ENCODE measurements at regions not wholly inside any gene's neighbourhood (a gene's known extent, or its start where the extent isn't known, plus 50 kb on each side); places are given as distances from the start of the nearest gene placed in this dataset.

DNA sequence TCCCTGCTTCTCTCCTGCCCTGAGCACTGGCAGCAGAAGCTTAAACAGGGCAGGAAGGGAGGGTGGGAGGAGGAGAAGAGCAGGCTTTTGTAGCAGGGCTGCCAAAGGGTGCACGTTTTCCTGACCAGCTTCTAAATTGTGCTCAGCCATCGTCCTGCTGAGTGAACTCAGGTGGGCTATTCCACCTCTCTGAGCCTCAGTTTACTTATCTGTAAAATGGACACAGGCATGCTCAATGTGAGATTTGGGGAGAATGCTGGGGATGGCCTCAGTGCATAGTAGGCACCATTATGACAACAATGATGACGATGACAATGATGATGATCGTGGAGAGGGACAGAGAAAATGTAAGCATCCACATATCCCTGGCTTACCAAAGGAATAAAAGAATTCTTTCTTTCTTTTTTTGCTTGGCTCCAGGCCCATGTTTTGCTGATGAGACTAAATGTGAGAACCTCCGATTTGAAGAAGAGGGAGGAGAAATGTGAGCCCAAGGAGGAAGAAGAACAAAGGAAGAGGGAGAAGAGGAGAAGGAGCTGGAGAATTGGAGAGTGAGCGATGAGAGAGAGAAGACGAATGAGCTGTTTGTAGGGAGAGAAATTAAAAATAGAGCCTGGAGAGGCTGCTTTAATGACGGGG is 105.5 kb upstream of the MYL2 start:
- H3K4me2 ChIP-seq: no peak overlapping the region
- H3K4me1 ChIP-seq (ENCODE audit: insufficient read depth): peaks cover 5% of the 10 kb centered on the region
- Mint-ChIP-seq H3K4me3 (no peak overlapping the region; the same call in 2 of the 3 replicates), H3K27me3 (ENCODE audit: insufficient read depth, low read depth, poor library complexity) (peaks cover 18% of the 10 kb centered on the region), H3K36me3 (ENCODE audit: low read depth) (no peaks in the 10 kb centered on the region; the same call in 2 of the 3 replicates), H3K4me1 (peaks cover 20% of the 10 kb centered on the region), H3K9me3 (no peaks in the 10 kb centered on the region), H3K27ac (no peak overlapping the region)
- no peaks in the 10 kb centered on the region for H3K27me3 ChIP-seq (ENCODE audit: insufficient read depth)
- H3K4me3 ChIP-seq: no peak overlapping the region
- H2AFZ ChIP-seq: no peak overlapping the region
- no peaks in the 10 kb centered on the region for H3F3A ChIP-seq (replicated peaks; ENCODE audit: low read depth)
- no peaks in the 10 kb centered on the region for H4K20me1 ChIP-seq (replicated peaks; ENCODE audit: insufficient read depth)
- H3K79me2 ChIP-seq (replicated peaks; ENCODE audit: insufficient read depth): no peaks in the 10 kb centered on the region
- H3K27ac ChIP-seq (ENCODE audit: low read depth): no peak overlapping the region
- H3K9me2 ChIP-seq (ENCODE audit: insufficient read depth): no peaks in the 10 kb centered on the region
- H3K36me3 ChIP-seq (ENCODE audit: insufficient read depth): no peaks in the 10 kb centered on the region
- TF ChIP-seq EZH2 (IDR thresholded peaks at IDR 0.05; ENCODE audit: low read depth, unreplicated experiment) (no peak), JUNB (IDR thresholded peaks at IDR 0.05; ENCODE audit: unreplicated experiment) (no peak), NANOG (IDR thresholded peaks at IDR 0.05; ENCODE audit: borderline replicate concordance) (no peak), ZNF331 (CRISPR knock-in tag; IDR thresholded peaks at IDR 0.05; ENCODE audit: low read depth) (no peak), EZH2phosphoT487 (IDR thresholded peaks at IDR 0.05; ENCODE audit: unreplicated experiment) (no peak), CREB1 (CRISPR knock-in tag; IDR thresholded peaks at IDR 0.05; ENCODE audit: low read depth) (no peak), POLR2AphosphoS5 (IDR thresholded peaks at IDR 0.05; ENCODE audit: low read depth) (no peak), STAT1 (IDR thresholded peaks at IDR 0.05; ENCODE audit: unreplicated experiment) (no peak), ZNF114 (CRISPR knock-in tag; IDR thresholded peaks at IDR 0.05) (no peak)
- TF ChIP-seq, protein P1, sequence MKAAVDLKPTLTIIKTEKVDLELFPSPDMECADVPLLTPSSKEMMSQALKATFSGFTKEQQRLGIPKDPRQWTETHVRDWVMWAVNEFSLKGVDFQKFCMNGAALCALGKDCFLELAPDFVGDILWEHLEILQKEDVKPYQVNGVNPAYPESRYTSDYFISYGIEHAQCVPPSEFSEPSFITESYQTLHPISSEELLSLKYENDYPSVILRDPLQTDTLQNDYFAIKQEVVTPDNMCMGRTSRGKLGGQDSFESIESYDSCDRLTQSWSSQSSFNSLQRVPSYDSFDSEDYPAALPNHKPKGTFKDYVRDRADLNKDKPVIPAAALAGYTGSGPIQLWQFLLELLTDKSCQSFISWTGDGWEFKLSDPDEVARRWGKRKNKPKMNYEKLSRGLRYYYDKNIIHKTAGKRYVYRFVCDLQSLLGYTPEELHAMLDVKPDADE (IDR thresholded peaks at IDR 0.05): no peak
- TF ChIP-seq, protein P2, sequence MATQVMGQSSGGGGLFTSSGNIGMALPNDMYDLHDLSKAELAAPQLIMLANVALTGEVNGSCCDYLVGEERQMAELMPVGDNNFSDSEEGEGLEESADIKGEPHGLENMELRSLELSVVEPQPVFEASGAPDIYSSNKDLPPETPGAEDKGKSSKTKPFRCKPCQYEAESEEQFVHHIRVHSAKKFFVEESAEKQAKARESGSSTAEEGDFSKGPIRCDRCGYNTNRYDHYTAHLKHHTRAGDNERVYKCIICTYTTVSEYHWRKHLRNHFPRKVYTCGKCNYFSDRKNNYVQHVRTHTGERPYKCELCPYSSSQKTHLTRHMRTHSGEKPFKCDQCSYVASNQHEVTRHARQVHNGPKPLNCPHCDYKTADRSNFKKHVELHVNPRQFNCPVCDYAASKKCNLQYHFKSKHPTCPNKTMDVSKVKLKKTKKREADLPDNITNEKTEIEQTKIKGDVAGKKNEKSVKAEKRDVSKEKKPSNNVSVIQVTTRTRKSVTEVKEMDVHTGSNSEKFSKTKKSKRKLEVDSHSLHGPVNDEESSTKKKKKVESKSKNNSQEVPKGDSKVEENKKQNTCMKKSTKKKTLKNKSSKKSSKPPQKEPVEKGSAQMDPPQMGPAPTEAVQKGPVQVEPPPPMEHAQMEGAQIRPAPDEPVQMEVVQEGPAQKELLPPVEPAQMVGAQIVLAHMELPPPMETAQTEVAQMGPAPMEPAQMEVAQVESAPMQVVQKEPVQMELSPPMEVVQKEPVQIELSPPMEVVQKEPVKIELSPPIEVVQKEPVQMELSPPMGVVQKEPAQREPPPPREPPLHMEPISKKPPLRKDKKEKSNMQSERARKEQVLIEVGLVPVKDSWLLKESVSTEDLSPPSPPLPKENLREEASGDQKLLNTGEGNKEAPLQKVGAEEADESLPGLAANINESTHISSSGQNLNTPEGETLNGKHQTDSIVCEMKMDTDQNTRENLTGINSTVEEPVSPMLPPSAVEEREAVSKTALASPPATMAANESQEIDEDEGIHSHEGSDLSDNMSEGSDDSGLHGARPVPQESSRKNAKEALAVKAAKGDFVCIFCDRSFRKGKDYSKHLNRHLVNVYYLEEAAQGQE (IDR thresholded peaks at IDR 0.05; ENCODE audit: unreplicated experiment): no peak
- TF ChIP-seq, protein P3, sequence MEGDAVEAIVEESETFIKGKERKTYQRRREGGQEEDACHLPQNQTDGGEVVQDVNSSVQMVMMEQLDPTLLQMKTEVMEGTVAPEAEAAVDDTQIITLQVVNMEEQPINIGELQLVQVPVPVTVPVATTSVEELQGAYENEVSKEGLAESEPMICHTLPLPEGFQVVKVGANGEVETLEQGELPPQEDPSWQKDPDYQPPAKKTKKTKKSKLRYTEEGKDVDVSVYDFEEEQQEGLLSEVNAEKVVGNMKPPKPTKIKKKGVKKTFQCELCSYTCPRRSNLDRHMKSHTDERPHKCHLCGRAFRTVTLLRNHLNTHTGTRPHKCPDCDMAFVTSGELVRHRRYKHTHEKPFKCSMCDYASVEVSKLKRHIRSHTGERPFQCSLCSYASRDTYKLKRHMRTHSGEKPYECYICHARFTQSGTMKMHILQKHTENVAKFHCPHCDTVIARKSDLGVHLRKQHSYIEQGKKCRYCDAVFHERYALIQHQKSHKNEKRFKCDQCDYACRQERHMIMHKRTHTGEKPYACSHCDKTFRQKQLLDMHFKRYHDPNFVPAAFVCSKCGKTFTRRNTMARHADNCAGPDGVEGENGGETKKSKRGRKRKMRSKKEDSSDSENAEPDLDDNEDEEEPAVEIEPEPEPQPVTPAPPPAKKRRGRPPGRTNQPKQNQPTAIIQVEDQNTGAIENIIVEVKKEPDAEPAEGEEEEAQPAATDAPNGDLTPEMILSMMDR (conservative IDR thresholded peaks at IDR 0.05; ENCODE audit: low read depth in 2 of 2): no peak
- TF ChIP-seq, protein P4, sequence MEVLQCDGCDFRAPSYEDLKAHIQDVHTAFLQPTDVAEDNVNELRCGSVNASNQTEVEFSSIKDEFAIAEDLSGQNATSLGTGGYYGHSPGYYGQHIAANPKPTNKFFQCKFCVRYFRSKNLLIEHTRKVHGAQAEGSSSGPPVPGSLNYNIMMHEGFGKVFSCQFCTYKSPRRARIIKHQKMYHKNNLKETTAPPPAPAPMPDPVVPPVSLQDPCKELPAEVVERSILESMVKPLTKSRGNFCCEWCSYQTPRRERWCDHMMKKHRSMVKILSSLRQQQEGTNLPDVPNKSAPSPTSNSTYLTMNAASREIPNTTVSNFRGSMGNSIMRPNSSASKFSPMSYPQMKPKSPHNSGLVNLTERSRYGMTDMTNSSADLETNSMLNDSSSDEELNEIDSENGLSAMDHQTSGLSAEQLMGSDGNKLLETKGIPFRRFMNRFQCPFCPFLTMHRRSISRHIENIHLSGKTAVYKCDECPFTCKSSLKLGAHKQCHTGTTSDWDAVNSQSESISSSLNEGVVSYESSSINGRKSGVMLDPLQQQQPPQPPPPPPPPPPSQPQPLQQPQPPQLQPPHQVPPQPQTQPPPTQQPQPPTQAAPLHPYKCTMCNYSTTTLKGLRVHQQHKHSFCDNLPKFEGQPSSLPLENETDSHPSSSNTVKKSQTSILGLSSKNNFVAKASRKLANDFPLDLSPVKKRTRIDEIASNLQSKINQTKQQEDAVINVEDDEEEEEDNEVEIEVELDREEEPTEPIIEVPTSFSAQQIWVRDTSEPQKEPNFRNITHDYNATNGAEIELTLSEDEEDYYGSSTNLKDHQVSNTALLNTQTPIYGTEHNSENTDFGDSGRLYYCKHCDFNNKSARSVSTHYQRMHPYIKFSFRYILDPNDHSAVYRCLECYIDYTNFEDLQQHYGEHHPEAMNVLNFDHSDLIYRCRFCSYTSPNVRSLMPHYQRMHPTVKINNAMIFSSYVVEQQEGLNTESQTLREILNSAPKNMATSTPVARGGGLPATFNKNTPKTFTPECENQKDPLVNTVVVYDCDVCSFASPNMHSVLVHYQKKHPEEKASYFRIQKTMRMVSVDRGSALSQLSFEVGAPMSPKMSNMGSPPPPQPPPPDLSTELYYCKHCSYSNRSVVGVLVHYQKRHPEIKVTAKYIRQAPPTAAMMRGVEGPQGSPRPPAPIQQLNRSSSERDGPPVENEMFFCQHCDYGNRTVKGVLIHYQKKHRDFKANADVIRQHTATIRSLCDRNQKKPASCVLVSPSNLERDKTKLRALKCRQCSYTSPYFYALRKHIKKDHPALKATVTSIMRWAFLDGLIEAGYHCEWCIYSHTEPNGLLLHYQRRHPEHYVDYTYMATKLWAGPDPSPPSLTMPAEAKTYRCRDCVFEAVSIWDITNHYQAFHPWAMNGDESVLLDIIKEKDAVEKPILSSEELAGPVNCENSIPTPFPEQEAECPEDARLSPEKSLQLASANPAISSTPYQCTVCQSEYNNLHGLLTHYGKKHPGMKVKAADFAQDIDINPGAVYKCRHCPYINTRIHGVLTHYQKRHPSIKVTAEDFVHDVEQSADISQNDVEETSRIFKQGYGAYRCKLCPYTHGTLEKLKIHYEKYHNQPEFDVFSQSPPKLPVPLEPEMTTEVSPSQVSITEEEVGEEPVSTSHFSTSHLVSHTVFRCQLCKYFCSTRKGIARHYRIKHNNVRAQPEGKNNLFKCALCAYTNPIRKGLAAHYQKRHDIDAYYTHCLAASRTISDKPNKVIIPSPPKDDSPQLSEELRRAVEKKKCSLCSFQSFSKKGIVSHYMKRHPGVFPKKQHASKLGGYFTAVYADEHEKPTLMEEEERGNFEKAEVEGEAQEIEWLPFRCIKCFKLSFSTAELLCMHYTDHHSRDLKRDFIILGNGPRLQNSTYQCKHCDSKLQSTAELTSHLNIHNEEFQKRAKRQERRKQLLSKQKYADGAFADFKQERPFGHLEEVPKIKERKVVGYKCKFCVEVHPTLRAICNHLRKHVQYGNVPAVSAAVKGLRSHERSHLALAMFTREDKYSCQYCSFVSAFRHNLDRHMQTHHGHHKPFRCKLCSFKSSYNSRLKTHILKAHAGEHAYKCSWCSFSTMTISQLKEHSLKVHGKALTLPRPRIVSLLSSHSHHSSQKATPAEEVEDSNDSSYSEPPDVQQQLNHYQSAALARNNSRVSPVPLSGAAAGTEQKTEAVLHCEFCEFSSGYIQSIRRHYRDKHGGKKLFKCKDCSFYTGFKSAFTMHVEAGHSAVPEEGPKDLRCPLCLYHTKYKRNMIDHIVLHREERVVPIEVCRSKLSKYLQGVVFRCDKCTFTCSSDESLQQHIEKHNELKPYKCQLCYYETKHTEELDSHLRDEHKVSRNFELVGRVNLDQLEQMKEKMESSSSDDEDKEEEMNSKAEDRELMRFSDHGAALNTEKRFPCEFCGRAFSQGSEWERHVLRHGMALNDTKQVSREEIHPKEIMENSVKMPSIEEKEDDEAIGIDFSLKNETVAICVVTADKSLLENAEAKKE (CRISPR knock-in tag; IDR thresholded peaks at IDR 0.05): no peak
- DNase-seq (ENCODE audit: low spot score) (no peak), ATAC-seq (no peak)
